ENCODE measurements at regions not wholly inside any gene's neighbourhood (a gene's known extent, or its start where the extent isn't known, plus 50 kb on each side); places are given as distances from the start of the nearest gene placed in this dataset.
"Not testable (repeated sequence)": the region's sequence is repeated elsewhere in the genome, so short reads cannot be mapped to it uniquely, and the experiment has no call there.

DNA sequence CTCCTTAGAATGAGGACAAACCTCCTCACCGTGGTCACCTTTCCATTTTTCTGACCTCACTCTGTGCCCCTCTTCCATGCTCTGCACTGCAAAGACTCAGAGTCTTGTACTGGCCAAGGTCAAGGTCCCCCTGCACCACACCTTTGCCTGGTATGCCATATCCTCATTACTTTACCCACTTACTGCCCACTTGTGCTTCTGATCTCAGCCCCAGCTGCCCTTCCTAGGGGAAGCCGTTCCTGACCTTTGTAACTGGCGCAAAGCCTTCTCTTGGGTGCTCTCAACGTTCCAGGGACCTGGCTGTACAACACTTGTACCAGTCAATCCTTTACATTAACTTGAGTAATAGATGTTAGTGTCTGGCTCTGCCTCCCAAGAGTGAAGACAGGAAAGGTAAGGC lies 256.0 kb downstream of the SV2B start:
- no peak for DNase-seq

DNA sequence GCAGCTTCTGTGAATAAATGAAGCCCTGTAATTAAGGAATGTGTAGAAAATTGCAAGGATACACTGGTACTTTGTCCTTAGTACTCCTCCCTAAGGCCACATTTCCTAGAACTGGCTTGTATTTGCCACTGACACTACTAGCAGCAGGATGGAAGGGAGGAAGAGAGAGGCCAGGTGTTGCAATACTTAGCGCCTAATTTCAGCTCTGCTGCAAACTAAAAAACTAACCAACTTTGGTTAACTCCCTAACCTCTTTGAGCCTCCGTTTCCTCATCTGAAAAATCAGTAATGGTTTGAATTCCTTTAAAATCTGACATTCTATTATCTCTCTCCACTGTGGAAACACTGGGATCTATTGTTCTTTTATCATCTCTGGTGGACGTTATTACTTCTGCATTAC lies 257.0 kb downstream of the SV2B start:
- DNase-seq, result no peak

DNA sequence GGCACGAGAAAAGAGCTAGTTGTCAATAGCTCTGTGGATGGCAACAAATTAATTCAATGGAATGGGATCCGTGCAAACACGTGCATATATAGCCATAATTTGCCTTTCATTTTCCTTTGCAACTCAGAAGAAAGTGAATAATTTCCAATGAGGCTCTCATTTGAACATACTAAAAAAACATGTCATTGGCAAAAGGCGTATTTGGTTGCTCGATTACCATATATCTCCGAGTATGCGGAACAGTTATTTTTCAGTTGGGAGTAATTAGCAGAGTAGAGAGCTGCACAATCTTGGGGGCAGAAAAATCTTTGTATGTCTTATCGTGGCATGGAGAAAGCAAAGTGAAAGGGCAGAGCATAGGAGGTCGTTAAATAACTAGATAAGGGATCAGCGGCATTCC lies 257.4 kb downstream of the SV2B start:
- DNase-seq, result no peak

DNA sequence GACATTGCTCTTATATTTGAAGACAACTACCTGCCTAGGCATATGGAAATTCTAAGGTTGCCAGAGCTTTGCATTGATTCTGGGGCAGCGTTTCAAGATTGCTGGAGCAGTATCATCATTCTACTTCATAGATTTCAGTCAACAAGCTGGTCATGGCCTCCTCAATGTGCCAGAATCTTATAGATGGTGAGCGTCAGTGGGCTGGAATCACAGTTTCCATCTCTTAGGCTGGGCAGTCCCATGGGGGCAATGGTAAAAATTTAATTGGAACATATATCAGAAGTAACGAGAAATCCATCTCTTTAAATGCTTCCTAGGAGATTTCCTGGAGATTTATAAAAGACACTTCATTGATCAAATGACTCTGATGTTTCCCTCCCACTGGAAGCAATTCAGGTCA lies 258.3 kb downstream of the SV2B start:
- no peak for DNase-seq

DNA sequence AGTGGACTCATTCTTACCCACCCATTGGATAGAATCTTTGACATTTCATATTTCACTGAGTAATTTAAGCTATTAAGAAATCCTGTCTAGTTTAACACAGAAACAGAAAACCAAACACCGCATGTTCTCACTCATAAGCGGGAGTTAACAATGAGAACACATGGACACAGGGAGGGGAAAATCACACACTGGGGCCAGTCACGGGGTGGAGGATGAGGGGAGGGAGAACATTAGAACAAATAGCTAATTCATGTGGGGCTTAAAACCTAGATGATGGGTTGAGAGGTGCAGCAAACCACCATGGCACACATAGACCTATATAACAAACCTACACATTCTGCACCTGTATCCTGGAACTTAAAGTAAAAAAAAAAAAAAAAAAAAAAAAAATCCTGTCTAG lies 261.6 kb downstream of the SV2B start:
- DNase-seq, result peak in 16 of 56 donors; percentile 1 to 22 (median 4)

DNA sequence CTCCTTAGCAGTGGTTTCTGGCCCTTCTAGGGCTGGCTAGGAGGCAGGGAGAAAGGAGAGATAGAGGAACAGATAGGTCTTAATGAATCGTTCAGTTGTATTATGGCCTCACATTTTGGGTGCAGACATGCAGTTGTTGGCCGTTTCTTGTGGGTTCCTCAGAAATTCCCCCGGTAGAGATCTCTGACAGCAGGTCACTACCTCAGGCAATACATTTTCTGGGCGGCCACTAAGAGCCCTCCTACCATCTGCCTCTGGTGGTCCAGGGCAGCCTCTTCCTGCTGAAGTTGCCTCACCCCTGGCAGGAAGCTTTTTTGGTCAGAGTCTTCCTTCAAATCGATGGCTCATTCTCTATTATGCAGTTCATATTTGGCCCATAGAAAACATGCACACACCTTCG lies 266.1 kb downstream of the SV2B start:
- DNase-seq, result no peak

DNA sequence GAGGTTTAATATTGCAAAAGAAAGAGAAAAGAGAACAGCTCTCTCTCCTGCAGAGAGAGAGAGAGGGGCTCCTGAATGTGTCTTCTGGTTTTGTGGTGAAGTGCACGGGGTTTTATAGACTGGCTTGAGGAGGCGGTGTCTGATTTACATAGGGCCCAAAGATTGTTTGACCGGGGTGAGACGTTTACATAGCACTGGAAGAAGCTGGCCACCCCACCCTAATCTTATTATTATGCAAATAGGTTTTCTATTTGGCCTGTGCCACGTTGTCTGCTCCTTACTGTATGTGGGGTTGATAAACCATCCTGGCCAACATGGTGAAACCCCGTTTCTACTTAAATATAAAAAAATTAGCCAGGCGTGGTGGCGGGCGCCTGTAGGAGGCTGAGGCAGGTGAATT lies 268.6 kb downstream of the SV2B start:
- DNase-seq, result no peak

DNA sequence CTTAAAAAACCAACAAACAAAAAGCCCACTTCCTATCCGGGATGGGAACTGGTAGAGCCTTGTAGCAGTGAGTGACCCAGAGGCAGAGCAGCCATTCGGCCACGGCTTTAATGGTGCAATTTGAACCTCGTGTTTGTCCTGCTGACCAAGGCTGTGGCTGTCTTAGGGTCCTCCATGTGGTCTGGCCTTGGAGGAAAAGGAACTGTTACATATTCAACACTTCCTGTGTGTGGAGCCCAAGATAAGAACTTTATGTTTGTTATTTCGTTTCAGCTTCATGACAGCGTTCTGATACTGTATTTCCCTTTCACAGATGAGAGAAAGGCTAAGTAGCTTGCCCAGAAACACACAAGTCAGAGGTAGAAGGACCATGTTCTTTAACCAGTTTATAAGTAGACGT lies 269.8 kb downstream of the SV2B start:
- no peak for DNase-seq

DNA sequence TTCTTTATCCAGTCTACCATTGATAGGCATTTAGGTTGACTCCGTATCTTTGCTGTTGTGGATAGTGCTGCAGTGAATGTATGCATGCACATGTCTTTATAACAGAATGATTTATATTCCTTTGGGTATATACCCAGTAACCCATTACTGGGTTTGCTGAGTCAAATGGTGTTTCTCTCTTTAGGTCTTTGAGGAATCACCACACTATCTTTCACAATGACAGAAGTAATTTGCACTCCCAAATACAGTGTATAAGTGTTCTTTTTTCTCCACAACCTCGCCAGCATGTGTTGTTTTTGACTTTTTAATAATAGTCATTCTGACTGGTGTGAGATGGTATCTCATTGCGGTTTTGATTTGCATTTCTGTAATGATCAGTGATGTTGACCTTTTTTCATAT lies 271.3 kb downstream of the SV2B start:
- not testable (repeated sequence) for DNase-seq

DNA sequence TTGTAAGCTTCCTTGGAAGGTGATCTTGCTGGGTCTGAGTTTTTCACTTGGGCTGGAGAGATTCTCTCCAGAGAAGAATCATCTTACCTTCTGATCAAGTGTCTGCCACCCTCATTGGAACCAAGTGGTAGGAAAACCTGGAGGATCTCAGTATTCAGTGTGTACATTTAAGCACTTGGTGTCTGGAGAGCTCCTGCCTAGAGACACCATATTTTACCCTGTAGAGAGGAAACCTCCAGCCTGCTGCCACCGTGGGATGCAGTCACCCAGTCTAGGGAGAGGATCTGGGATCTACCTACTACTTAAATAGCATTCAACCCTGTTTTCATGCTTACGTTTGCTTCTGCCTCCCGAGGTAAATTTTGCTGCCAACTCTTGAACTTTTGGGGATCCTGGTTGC lies 274.3 kb downstream of the SV2B start:
- no peak for DNase-seq

DNA sequence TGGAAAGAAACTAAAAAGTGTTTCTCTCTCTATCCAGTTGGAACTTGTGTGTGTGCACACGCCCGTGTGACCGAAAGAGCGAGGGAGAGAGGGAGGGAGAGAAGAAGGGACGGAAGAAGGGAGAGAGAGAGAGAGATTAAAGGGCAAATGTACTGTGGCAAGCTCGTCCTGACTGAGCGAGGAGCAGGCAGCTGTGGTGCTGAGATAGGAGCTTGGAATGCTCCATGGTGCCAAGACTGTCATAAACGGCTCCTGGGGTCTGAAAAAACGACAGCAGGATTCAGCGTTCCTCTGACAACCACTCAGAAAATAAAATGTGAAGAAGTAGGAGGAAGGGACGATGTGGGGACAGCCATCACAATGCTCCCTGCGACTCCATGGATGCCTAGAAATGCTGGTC lies 276.0 kb downstream of the SV2B start:
- no peak for DNase-seq

DNA sequence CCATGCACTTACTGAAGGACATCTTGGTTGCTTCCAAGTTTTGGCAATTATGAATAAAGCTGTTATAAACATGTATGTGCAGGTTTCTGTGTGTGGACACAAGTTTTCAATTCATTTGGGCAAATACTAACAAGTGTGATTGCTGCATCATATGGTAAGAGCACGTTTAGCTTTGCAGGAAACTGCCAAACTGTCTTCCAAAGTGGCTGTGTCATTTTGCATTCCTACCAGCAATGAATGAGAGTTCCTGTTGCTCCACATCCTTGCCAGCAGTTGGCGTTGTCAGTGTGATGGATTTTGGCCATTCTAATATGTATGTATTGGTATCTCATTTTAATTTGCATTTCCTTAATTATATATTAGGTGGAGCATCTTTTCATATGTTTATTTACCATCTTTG lies 280.1 kb downstream of the SV2B start:
- DNase-seq, result no peak

DNA sequence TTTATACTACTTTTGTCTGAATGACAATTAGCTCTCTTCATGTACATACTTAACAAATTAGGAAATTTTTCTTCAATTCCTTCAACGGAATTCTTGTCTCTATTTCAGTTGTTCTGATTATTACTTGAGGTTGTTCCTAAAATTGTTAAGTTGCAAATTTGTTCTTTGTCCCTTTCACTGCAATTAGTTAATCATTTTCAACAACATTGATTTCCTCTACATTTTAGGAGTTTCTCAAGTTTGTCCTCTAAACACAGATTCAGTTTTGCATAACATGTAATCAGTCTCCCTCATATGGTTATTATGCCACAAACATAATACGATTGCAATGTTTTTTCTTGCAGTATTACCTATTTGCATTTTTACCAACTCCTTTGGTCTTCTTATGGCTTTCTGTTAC lies 283.5 kb downstream of the SV2B start:
- DNase-seq, result no peak

DNA sequence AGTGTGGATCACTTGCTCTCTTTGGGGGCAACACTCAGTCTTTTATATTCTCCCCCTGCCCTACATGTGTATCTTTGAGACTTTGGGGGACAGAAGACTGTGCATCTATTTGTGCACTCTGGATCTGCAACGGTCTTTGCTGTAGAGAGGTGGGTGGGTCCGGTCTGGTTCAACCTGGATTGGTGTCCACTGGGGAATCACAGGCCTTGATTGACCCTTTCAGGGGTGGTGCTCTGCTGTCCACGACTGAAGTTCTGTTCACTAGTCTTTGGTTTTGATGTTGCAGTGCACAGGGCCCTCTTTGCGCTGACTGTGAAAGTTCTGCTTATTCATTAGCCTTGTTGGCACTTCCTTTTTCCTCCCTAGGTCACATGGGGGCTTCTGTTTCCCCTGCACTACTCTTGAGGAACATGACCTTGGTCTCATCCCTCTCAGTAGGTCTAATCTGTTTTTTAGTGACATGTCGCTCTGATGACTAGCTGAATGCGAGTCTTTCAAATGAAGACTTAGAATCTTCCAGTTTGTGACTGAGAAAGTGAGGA lies 284.2 kb downstream of the SV2B start:
- DNase-seq, result no peak

DNA sequence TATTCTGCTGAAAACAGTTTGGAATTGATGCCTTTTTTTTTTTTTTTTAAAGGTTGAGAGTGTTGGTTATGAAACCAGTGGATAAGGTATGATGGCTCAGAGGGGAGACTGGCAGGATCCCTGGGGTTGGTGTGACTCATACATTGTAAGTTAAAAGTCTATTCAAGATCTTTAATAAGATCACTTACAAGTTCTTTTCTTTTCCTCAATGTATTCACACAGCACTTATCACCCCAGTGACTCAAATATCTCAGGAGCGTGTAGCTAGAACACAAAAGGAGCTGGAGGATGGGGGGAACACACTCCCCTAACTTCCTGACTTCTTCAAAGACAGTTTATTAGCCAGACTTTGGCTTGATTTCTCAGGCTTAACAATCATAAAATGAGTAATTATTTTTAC lies 285.3 kb downstream of the SV2B start:
- peak in 10 of 56 donors; percentile 4 to 30 (median 14) for DNase-seq

DNA sequence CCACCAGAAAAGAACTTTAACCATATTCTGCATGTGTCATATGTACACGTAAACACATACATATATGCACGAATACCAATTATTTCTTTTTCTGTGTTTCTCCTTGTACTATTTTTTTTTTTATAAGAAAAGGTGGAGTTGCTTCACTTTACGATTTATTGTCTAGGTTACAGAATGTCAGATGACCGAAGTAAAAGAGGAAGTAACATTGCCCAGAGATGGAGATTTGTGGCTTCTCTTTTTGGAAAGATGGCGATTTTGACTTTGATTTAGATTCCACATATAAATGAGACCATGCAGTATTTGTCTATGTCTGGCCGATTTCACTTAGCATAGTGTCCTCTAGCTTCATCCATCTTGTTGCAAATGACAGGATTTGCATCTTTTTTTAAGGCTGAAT lies 293.1 kb downstream of the SV2B start:
- no peak for DNase-seq

DNA sequence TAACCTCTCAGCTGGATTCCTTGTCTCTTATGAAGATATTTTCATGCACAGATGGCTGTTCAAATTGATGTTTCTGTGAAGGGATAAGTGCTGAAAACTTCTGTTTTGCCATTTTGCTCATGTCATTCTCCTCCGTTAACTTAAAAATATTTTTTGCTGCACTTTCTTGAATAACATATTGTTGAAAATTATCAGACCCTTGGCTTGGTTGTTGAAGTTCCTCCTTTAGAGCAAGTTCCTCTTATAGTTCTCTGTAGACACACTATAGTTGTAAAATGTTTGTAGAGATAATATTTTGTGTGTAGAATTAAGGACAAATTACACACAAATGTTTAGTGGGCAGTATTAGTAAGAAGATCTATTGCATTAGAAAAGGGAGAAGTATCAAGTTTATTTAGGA lies 300.4 kb downstream of the SV2B start:
- DNase-seq, result no peak

DNA sequence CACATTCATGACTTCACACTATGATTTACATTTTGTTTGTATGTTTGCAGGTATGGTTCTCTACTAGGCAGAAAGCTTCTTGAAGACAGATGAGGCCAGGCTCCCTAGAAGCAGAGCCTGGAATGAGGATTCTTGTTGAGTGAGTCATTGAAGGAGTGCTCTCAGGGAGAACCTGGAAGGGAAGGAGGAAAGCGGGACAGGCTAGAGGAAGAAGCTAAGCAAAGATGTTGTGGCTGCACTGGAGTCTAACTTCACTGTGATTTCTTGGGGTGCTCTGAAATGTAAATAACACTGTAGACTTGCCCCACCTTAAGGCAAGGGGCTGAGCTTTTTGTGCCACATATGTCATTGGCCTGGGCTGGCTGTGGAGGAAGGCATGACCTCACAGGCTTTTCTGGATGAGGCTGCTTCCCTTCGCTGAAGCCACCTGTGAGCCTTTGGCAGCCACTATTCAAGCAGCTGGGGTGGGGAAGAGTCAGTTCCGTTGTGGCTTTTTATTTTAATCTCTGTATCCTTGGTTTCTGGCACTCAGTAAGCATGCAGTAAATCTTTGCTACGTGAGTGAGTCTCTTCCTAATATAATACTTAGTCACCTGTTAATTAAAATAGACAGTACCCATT lies 307.3 kb downstream of the SV2B start:
- no peak for DNase-seq

DNA sequence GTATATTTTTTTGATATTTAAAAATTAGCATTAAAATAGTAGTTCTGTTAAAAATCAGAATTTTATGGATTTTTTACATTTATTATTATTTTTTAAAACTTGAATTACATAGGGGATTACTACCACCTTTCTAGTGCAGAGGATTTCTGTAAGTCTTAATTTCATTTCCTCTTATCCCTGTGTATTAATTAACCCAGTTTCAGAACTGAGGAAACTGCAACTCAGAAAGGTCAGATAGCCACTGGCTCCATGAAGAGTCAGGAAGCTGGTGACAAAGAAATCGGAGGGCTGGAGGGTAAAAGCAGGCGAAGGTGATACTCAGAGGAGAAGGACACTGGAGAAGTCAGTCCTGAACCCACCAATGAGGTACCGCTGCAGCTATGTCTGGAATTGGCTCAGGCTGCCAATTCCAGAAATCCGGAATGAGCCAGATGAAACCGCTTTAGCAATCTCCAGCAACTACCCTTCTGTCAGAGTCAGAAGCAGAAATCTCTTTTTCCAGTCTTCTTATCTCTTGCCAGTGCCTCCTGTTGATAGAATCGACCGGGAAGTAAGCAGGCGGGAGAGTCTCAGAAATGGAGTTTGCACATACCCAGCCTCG lies 308.5 kb downstream of the SV2B start:
- no peak for DNase-seq

DNA sequence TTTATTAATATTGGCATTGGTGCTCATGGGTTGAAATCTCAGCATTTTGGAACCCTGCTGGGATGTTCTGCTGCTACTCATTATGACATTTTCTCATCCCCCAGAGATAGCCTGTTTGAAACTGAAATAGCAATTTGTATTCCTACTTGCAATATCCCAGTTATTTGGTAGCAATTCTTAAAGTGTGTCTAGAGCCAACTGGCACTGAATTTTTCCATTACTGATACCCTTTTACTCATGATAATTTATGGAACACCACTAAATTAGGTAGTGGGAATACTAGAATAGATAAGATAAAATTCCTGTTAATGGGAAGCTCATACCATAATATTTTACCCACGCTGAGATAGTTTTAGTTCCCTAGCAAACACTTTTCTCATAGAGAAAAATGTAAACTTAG lies 309.3 kb downstream of the SV2B start:
- DNase-seq, result no peak

DNA sequence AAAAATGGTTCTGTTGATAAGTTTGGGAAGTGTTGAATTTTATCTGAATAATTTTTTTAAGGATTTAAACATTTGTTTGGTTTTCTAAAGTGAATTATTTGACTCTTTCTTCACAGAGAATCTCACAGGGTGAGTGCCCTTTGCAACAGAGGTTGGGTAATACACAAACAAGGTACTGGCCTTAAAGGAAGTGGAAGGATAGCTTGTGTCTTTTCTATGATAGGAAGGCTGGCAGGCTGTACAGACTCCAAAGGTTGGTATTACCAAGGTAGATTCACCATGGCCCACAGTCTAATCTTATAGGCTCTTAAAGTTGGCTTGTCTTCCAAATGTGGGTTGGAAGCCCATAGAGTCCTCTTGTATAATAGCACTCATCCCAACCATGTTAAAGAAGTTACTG lies 311.5 kb downstream of the SV2B start:
- DNase-seq, result no peak

DNA sequence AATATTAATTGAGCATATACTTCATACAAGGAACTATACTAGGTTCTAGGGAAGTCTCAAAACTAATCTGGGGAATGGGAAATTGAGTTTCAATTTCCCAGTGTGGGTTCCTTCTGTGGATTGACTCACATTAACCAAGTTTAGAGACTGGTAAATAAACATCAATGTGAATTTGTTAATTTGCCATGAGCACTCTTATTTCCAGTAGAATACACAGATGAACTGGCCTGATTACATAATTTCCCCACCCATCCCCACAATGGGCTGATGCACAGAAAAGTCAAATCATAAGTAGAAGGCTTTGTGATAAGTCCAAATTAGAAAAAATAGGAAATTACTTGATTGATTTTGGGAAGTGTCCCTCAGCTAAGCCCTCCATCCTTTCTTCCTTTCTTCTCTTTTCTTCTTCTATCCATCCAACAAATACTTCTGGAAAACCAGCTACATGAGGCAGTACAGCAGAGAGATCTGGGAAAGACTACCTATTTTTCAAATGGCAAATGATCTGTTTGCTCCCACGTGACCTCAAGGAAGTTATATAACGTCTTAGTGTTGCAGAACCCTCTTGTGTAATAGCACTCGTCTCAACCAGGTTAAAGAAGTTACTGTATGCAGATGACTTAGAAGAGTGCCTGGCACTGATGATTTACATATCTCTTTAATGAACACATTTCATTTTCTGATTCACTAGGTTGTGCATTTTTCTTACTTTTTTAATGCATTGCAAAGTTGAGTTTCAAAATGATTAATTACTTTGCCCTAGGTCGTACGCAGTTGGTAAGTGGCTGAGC lies 312.3 kb downstream of the SV2B start:
- no peak for DNase-seq

DNA sequence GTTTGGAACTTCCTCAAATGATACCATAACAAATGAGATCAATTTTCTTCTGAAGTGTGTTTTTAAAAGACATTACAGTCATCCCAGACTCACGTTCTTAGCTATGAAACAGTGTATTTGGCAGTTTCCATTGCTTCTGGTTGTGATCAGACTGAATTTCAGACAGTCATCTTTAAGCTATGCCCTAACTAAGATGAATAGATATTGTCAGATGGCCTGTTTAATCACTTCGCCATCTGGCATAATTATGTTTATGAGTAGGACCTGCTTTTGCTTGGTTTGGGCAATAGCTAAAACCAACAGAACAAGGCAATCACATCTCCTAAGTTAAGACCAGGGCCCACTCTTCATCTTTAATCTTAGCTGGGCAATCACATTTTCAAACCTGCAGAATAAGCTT lies 313.1 kb downstream of the SV2B start:
- no peak for DNase-seq
